ENCODE measurements at regions not wholly inside any gene's neighbourhood (a gene's known extent, or its start where the extent isn't known, plus 50 kb on each side); places are given as distances from the start of the nearest gene placed in this dataset.

- no peak overlapping the region for H3K27ac Mint-ChIP-seq
- H3K36me3 Mint-ChIP-seq (ENCODE audit: low read depth): peaks cover 2% of the 10 kb centered on the region; the same call in 1 of the 3 replicates
- Histone ChIP-seq H3K36me3 (ENCODE audit: insufficient read depth) (no peaks in the 10 kb centered on the region), H3F3A (replicated peaks; ENCODE audit: low read depth) (no peaks in the 10 kb centered on the region), H3K27me3 (ENCODE audit: insufficient read depth) (no peaks in the 10 kb centered on the region), H3K4me1 (ENCODE audit: insufficient read depth) (0 out of 2 replicates have a peak, but pooled peaks cover 5% of the 10 kb centered on the region), H3K79me2 (replicated peaks; ENCODE audit: insufficient read depth) (no peaks in the 10 kb centered on the region), H3K4me2 (no peak overlapping the region), H4K20me1 (replicated peaks; ENCODE audit: insufficient read depth) (no peaks in the 10 kb centered on the region), H3K9me2 (ENCODE audit: insufficient read depth) (no peaks in the 10 kb centered on the region), H2AFZ (no peak overlapping the region), H3K4me3 (no peak overlapping the region), H3K27ac (ENCODE audit: low read depth) (no peak overlapping the region)
- TF ChIP-seq ZNF114 (CRISPR knock-in tag; IDR thresholded peaks at IDR 0.05): no peak
- TF ChIP-seq ZNF331 (CRISPR knock-in tag; IDR thresholded peaks at IDR 0.05; ENCODE audit: low read depth): no peak
- no peak for TF ChIP-seq STAT1 (IDR thresholded peaks at IDR 0.05; ENCODE audit: unreplicated experiment)
- TF ChIP-seq POLR2AphosphoS5 (IDR thresholded peaks at IDR 0.05; ENCODE audit: low read depth): no peak
- no peak for TF ChIP-seq JUNB (IDR thresholded peaks at IDR 0.05; ENCODE audit: unreplicated experiment)
- no peak for TF ChIP-seq EZH2phosphoT487 (IDR thresholded peaks at IDR 0.05; ENCODE audit: unreplicated experiment)
- no peak for TF ChIP-seq REST (IDR thresholded peaks at IDR 0.05; ENCODE audit: unreplicated experiment)
- no peak for TF ChIP-seq EZH2 (IDR thresholded peaks at IDR 0.05; ENCODE audit: low read depth, unreplicated experiment)
- no peak for TF ChIP-seq ETS1 (IDR thresholded peaks at IDR 0.05)
- TF ChIP-seq CREB1 (CRISPR knock-in tag; IDR thresholded peaks at IDR 0.05; ENCODE audit: low read depth): no peak
- TF ChIP-seq CTCF (conservative IDR thresholded peaks at IDR 0.05; ENCODE audit: low read depth in 2 of 2): no peak
- TF ChIP-seq NANOG (IDR thresholded peaks at IDR 0.05; ENCODE audit: borderline replicate concordance): no peak
- TF ChIP-seq ZNF462 (CRISPR knock-in tag; IDR thresholded peaks at IDR 0.05): no peak
- H3K4me1 Mint-ChIP-seq: peaks cover 10% of the 10 kb centered on the region
- DNase-seq (ENCODE audit: low spot score) (no peak), ATAC-seq (no peak)
- H3K27me3 Mint-ChIP-seq (ENCODE audit: insufficient read depth, low read depth, poor library complexity): no peaks in the 10 kb centered on the region
- H3K9me3 Mint-ChIP-seq: peaks cover 71% of the 10 kb centered on the region
- H3K4me3 Mint-ChIP-seq: no peak overlapping the region
Observed at GRCh38 chr10:130844310-130844709, 467.2 kb downstream of the TCERG1L start.

All from GM23338 (cell line).